CD14-positive monocyte (primary cell): ENCODE measurements at regions not wholly inside any gene's neighbourhood (a gene's known extent, or its start where the extent isn't known, plus 50 kb on each side); places are given as distances from the start of the nearest gene placed in this dataset.

Experiments used
- DNase-seq, 3 donors: peaks; one replicate each; pipeline ENCODE4 v3.0.0-alpha.2; 2011 to 2022
- H2AFZ ChIP-seq: 2 replicates; pipeline ENCODE4 v1.6.0; 2012; ENCODE audit warnings: mild to moderate bottlenecking, low read depth, low read length, inconsistent platforms; ENCODE audit not compliant: insufficient read depth, poor library complexity, severe bottlenecking
- H3K27ac ChIP-seq, 2 donors: 1 replicate in 1 of 2; 2 replicates in 1 of 2; pipeline ENCODE4 v1.5.1; 2012 to 2013; ENCODE audit warnings: low read length in 2 of 2, control low read depth in 1 of 2, inconsistent platforms in 1 of 2, low read depth in 1 of 2, mild to moderate bottlenecking in 1 of 2
- H3K27me3 ChIP-seq, 2 donors: one replicate each; pipeline versions ENCODE4 v1.6.0 to v1.6.1; 2011 to 2013; ENCODE audit warnings: low read length in 2 of 2; ENCODE audit not compliant: control insufficient read depth in 2 of 2, insufficient read depth in 2 of 2
- H3K36me3 ChIP-seq, 2 donors: replicated peaks in 1 of 2; 1 replicate in 1 of 2; 2 replicates in 1 of 2; pipeline versions ENCODE4 v1.5.1 to v1.6.1; 2012 to 2013; ENCODE audit warnings: low read length in 2 of 2, control low read depth in 1 of 2, inconsistent platforms in 1 of 2, mild to moderate bottlenecking in 1 of 2; ENCODE audit not compliant: insufficient read depth in 2 of 2, control insufficient read depth in 1 of 2
- H3K4me1 ChIP-seq, 2 donors: 1 replicate in 1 of 2; 2 replicates in 1 of 2; pipeline versions ENCODE4 v1.5.1 to v1.6.1; 2012 to 2013; ENCODE audit warnings: low read length in 2 of 2, control low read depth in 1 of 2, inconsistent platforms in 1 of 2, mild to moderate bottlenecking in 1 of 2, moderate library complexity in 1 of 2; ENCODE audit not compliant: insufficient read depth in 2 of 2, control insufficient read depth in 1 of 2
- H3K4me2 ChIP-seq: replicated peaks from 2 replicates; pipeline ENCODE3; 2012; ENCODE audit warnings: low read length, moderate library complexity, mild to moderate bottlenecking; ENCODE audit not compliant: poor library complexity, severe bottlenecking; ENCODE audit errors: extremely low read depth
- H3K4me3 ChIP-seq, 3 experiments: fragments of 200-600 bp in 1 of 3; sonication (generic) in 1 of 3; replicated peaks in 1 of 3; 1 replicate in 2 of 3; 2 replicates in 1 of 3; pipeline ENCODE4 v1.5.1; 2011 to 2013; ENCODE audit warnings: low read length in 3 of 3, mild to moderate bottlenecking in 3 of 3, control low read depth in 2 of 3, low read depth in 2 of 3, inconsistent platforms in 1 of 3, moderate library complexity in 1 of 3
- H3K79me2 ChIP-seq: 2 replicates; pipeline ENCODE4 v1.6.0; 2012; ENCODE audit warnings: mild to moderate bottlenecking, control low read depth, inconsistent platforms, low read length, moderate library complexity; ENCODE audit not compliant: insufficient read depth
- H3K9ac ChIP-seq: 2 replicates; pipeline ENCODE4 v1.6.0; 2017; ENCODE audit warnings: low read length, mild to moderate bottlenecking; ENCODE audit not compliant: insufficient read depth, poor library complexity, severe bottlenecking
- H3K9me3 ChIP-seq, 2 donors: replicated peaks in 1 of 2; 1 replicate in 1 of 2; 2 replicates in 1 of 2; pipeline versions ENCODE4 v1.5.1 to v1.6.1; 2012 to 2013; ENCODE audit warnings: low read length in 2 of 2, control low read depth in 1 of 2; ENCODE audit not compliant: control insufficient read depth in 1 of 2, insufficient read depth in 1 of 2
- H4K20me1 ChIP-seq: 2 replicates; pipeline ENCODE4 v1.6.0; 2012; ENCODE audit warnings: mild to moderate bottlenecking, low read length, control low read depth, moderate library complexity; ENCODE audit not compliant: insufficient read depth
- H3K27ac Mint-ChIP-seq, 7 donors: one replicate each; pipeline ENCODE4 v1.8.0; 2020; ENCODE audit warnings: mild to moderate bottlenecking in 7 of 7, mixed read lengths in 7 of 7, moderate library complexity in 6 of 7, inconsistent platforms in 2 of 7
- H3K27me3 Mint-ChIP-seq, 3 donors: one replicate each; pipeline ENCODE4 v1.8.0; 2021 to 2022; ENCODE audit warnings: low read depth in 3 of 3, mild to moderate bottlenecking in 3 of 3, mixed read lengths in 3 of 3, moderate library complexity in 3 of 3, inconsistent platforms in 1 of 3
- H3K36me3 Mint-ChIP-seq, 2 donors: one replicate each; pipeline ENCODE4 v1.8.0; 2020; ENCODE audit warnings: mixed read lengths in 2 of 2, inconsistent platforms in 1 of 2, mild to moderate bottlenecking in 1 of 2
- H3K4me1 Mint-ChIP-seq: one replicate; pipeline ENCODE4 v1.8.0; 2020; ENCODE audit warnings: mild to moderate bottlenecking, mixed read lengths
- H3K4me3 Mint-ChIP-seq, 2 donors: one replicate each; pipeline ENCODE4 v1.8.0; 2020; ENCODE audit warnings: mild to moderate bottlenecking in 2 of 2, mixed read lengths in 2 of 2, moderate library complexity in 1 of 2
- H3K9me3 Mint-ChIP-seq, 7 donors: one replicate each; pipeline ENCODE4 v1.8.0; 2020 to 2022; ENCODE audit warnings: mixed read lengths in 7 of 7, mild to moderate bottlenecking in 6 of 7, moderate library complexity in 6 of 7, inconsistent platforms in 2 of 7
- CTCF ChIP-seq: fragments of 200-600 bp; IDR thresholded peaks from one replicate; pipeline ENCODE4 v1.8.0; 2022; ENCODE audit warnings: antibody characterized with exemption, mild to moderate bottlenecking
- WGBS: methylation state at CpG from one replicate; pipeline ENCODE4 v1.1.5; 2013; ENCODE audit warnings: missing lambda C conversion rate; ENCODE audit not compliant: insufficient coverage; 5-methylcytosine and 5-hydroxymethylcytosine counted together
- intact Hi-C, 2 donors: fragments of 100-400 bp; cut with micrococcal nuclease; formaldehyde crosslinking; loops; one replicate each; pipeline versions ENCODE4 v1.15.0 to v1.15.1; 2023

DNA sequence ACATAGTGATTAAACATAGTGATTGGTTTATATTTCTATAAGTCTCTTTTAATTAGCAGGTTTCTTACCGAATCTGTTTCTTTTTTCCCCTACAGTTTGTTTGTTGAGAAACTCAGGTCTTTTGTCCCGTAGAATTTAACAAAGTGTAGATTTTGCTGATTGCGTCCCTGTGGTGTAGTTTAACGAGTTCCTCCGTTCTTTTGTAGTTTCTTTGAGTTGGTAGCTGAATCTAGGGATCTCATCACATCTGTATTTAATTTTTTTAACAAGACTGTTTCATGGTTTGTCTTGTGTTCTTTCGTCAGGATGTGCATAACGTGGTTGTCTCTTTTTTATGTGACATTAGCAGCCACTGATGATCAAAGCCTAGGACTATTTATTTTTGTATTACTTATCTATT, 111.1 kb downstream of the AKAP11 start:
- H3K9me3 Mint-ChIP-seq, result peaks cover 4 to 15% (median 10%) of the 10 kb centered on the region in 7 donors
- H3K36me3 Mint-ChIP-seq, result no peaks in the 10 kb centered on the region
- Histone ChIP-seq H3K4me1 (peaks cover 4 to 6% of the 10 kb centered on the region in 2 donors), H4K20me1 (no peaks in the 10 kb centered on the region), H3K9me3 (peaks cover 2 to 11% of the 10 kb centered on the region in 2 donors), H3K79me2 (no peaks in the 10 kb centered on the region), H3K4me3 (no peak overlapping the region), H3K27me3 (no peaks in the 10 kb centered on the region), H3K27ac (no peak overlapping the region), H3K9ac (no peak overlapping the region), H2AFZ (no peak overlapping the region), H3K36me3 (no peaks in the 10 kb centered on the region), H3K4me2 (no peak overlapping the region)
- DNase-seq, result no peak
- no peak for TF ChIP-seq CTCF
- no CpG with 5 or more reads among the region's 7 CpGs for WGBS
- intact Hi-C loops, result no loop called here
- peaks cover 0 to 1% (median 0%) of the 10 kb centered on the region in 3 donors for H3K27me3 Mint-ChIP-seq
- no peak overlapping the region for H3K27ac Mint-ChIP-seq
- no peak overlapping the region for H3K4me3 Mint-ChIP-seq
- peaks cover 8% of the 10 kb centered on the region for H3K4me1 Mint-ChIP-seq

- Mint-ChIP-seq H3K4me1 (peaks cover 4% of the 10 kb centered on the region), H3K9me3 (peaks cover 4 to 15% (median 10%) of the 10 kb centered on the region in 7 donors), H3K4me3 (no peak overlapping the region), H3K36me3 (no peaks in the 10 kb centered on the region), H3K27ac (no peak overlapping the region), H3K27me3 (peaks cover 0 to 1% (median 0%) of the 10 kb centered on the region in 3 donors)
- H3K9ac ChIP-seq, result no peak overlapping the region
- H3K9me3 ChIP-seq, result peaks cover 2 to 11% of the 10 kb centered on the region in 2 donors
- intact Hi-C loops, result no loop called here
- H3K27ac ChIP-seq, result no peak overlapping the region
- no peak for DNase-seq
- no peaks in the 10 kb centered on the region for H3K79me2 ChIP-seq
- H3K36me3 ChIP-seq, result no peaks in the 10 kb centered on the region
- H3K4me1 ChIP-seq, result no peaks in the 10 kb centered on the region
- no peaks in the 10 kb centered on the region for H3K27me3 ChIP-seq
- no peak for TF ChIP-seq CTCF
- no peak overlapping the region for H3K4me3 ChIP-seq
- H2AFZ ChIP-seq, result no peak overlapping the region
- no peak overlapping the region for H3K4me2 ChIP-seq
- H4K20me1 ChIP-seq, result no peaks in the 10 kb centered on the region
- WGBS, result 100% methylated on average over 2 of the region's 3 CpGs
Measured at GRCh38 chr13:42384265-42384664, 112.3 kb downstream of the AKAP11 start.
